ENCODE measurements at regions not wholly inside any gene's neighbourhood (a gene's known extent, or its start where the extent isn't known, plus 50 kb on each side); places are given as distances from the start of the nearest gene placed in this dataset.

GRCh38 chr18:60500960-60501359 lies 128.4 kb upstream of the MC4R start:
- no peak overlapping the region for H2AFZ ChIP-seq (ENCODE audit: low read length)
- TF ChIP-seq EZH2phosphoT487 (IDR thresholded peaks at IDR 0.05; ENCODE audit: low read length) (no peak), EZH2 (optimal IDR thresholded peaks at IDR 0.05; ENCODE audit: low read depth, low read length) (no peak), CTCF (IDR thresholded peaks at IDR 0.05; ENCODE audit: low read length) (no peak)
- no peaks in the 10 kb centered on the region for H3K27me3 ChIP-seq (replicated peaks; ENCODE audit: insufficient read depth, low read length)
- no peaks in the 10 kb centered on the region for H3K36me3 ChIP-seq (replicated peaks; ENCODE audit: insufficient read depth, low read length)
- H4K20me1 ChIP-seq (ENCODE audit: insufficient read depth, low read length), result no peaks in the 10 kb centered on the region
- DNase-seq, result no peak
- no peaks in the 10 kb centered on the region for H3K4me1 ChIP-seq (ENCODE audit: low read length)
- H3K4me2 ChIP-seq (ENCODE audit: low read depth, low read length), result no peak overlapping the region
- H3K9ac ChIP-seq (ENCODE audit: low read length), result no peak overlapping the region
- H3K9me2 ChIP-seq (replicated peaks; ENCODE audit: insufficient read depth, low read length), result no peaks in the 10 kb centered on the region
- no peaks in the 10 kb centered on the region for H3K79me2 ChIP-seq (ENCODE audit: low read length)
- H3K4me3 ChIP-seq (ENCODE audit: low read length), result no peak overlapping the region
- H3K9me3 ChIP-seq (replicated peaks; ENCODE audit: insufficient read depth, low read length), result no peaks in the 10 kb centered on the region
- H3K27ac ChIP-seq (ENCODE audit: low read length), result no peak overlapping the region
- H3F3A ChIP-seq (ENCODE audit: insufficient read depth, low read length), result no peaks in the 10 kb centered on the region

GRCh38 chr18:60502591-60502990 lies 130.0 kb upstream of the MC4R start:
- no peak for DNase-seq
- H3K27me3 ChIP-seq (replicated peaks; ENCODE audit: insufficient read depth, low read length), result no peaks in the 10 kb centered on the region
- TF ChIP-seq EZH2phosphoT487 (IDR thresholded peaks at IDR 0.05; ENCODE audit: low read length) (no peak), EZH2 (optimal IDR thresholded peaks at IDR 0.05; ENCODE audit: low read depth, low read length) (no peak), CTCF (IDR thresholded peaks at IDR 0.05; ENCODE audit: low read length) (no peak)
- H3F3A ChIP-seq (ENCODE audit: insufficient read depth, low read length), result no peaks in the 10 kb centered on the region
- no peaks in the 10 kb centered on the region for H3K9me2 ChIP-seq (replicated peaks; ENCODE audit: insufficient read depth, low read length)
- H3K9me3 ChIP-seq (replicated peaks; ENCODE audit: insufficient read depth, low read length), result no peaks in the 10 kb centered on the region
- no peak overlapping the region for H3K4me2 ChIP-seq (ENCODE audit: low read depth, low read length)
- H3K27ac ChIP-seq (ENCODE audit: low read length), result no peak overlapping the region
- no peak overlapping the region for H3K9ac ChIP-seq (ENCODE audit: low read length)
- H3K79me2 ChIP-seq (ENCODE audit: low read length), result no peaks in the 10 kb centered on the region
- no peaks in the 10 kb centered on the region for H4K20me1 ChIP-seq (ENCODE audit: insufficient read depth, low read length)
- no peaks in the 10 kb centered on the region for H3K4me1 ChIP-seq (ENCODE audit: low read length)
- H2AFZ ChIP-seq (ENCODE audit: low read length), result no peak overlapping the region
- no peak overlapping the region for H3K4me3 ChIP-seq (ENCODE audit: low read length)
- H3K36me3 ChIP-seq (replicated peaks; ENCODE audit: insufficient read depth, low read length), result no peaks in the 10 kb centered on the region

GRCh38 chr18:60503199-60503598 lies 130.6 kb upstream of the MC4R start:
- TF ChIP-seq EZH2phosphoT487 (IDR thresholded peaks at IDR 0.05; ENCODE audit: low read length), result no peak
- no peak for TF ChIP-seq CTCF (IDR thresholded peaks at IDR 0.05; ENCODE audit: low read length)
- TF ChIP-seq EZH2 (optimal IDR thresholded peaks at IDR 0.05; ENCODE audit: low read depth, low read length), result no peak
- no peaks in the 10 kb centered on the region for H3K27me3 ChIP-seq (replicated peaks; ENCODE audit: insufficient read depth, low read length)
- H3K36me3 ChIP-seq (replicated peaks; ENCODE audit: insufficient read depth, low read length), result no peaks in the 10 kb centered on the region
- no peak overlapping the region for H2AFZ ChIP-seq (ENCODE audit: low read length)
- no peak for DNase-seq
- no peaks in the 10 kb centered on the region for H3K4me1 ChIP-seq (ENCODE audit: low read length)
- H3K4me3 ChIP-seq (ENCODE audit: low read length), result no peak overlapping the region
- H3K9me2 ChIP-seq (replicated peaks; ENCODE audit: insufficient read depth, low read length), result no peaks in the 10 kb centered on the region
- no peaks in the 10 kb centered on the region for H3K9me3 ChIP-seq (replicated peaks; ENCODE audit: insufficient read depth, low read length)
- H3K79me2 ChIP-seq (ENCODE audit: low read length), result no peaks in the 10 kb centered on the region
- no peak overlapping the region for H3K9ac ChIP-seq (ENCODE audit: low read length)
- H3F3A ChIP-seq (ENCODE audit: insufficient read depth, low read length), result no peaks in the 10 kb centered on the region
- H3K27ac ChIP-seq (ENCODE audit: low read length), result no peak overlapping the region
- no peaks in the 10 kb centered on the region for H4K20me1 ChIP-seq (ENCODE audit: insufficient read depth, low read length)
- no peak overlapping the region for H3K4me2 ChIP-seq (ENCODE audit: low read depth, low read length)
